Liver (tissue), 2 donors: ENCODE measurements at regions not wholly inside any gene's neighbourhood (a gene's known extent, or its start where the extent isn't known, plus 50 kb on each side); places are given as distances from the start of the nearest gene placed in this dataset.

ENCODE experiments used
- TF ChIP-seq, protein P1 (sequence below): fragments of 150-350 bp; IDR thresholded peaks from 2 replicates; pipeline ENCODE4 v1.5.1; 2017; ENCODE audit warnings: improper control_type of control experiment, low read depth, low read length; ENCODE audit not compliant: missing input control
- TF ChIP-seq, protein P2 (sequence below): IDR thresholded peaks from 2 replicates; pipeline ENCODE4 v1.6.1; 2016; ENCODE audit warnings: antibody characterized with exemption, mild to moderate bottlenecking
- donor health status: healthy.

DNA sequence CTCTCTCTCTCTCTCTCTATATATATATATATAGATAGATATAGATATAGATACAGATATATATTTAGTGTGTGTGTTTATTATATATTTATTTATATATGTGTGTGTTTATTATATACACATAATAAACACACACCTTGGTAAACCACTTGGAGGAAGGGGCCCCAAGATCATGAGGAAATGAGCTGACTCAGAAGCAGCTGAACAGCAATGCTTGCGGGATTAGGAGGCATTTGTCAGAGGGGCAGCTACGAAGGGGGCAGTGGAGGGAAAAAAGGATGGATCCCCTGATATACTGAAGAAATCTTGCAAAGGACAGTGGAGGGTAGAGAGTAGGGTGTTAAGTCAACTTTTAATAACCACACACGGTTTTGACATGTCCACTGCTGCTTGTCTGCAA is 120.0 kb upstream of the SORBS2 start:
- TF ChIP-seq, protein P1, sequence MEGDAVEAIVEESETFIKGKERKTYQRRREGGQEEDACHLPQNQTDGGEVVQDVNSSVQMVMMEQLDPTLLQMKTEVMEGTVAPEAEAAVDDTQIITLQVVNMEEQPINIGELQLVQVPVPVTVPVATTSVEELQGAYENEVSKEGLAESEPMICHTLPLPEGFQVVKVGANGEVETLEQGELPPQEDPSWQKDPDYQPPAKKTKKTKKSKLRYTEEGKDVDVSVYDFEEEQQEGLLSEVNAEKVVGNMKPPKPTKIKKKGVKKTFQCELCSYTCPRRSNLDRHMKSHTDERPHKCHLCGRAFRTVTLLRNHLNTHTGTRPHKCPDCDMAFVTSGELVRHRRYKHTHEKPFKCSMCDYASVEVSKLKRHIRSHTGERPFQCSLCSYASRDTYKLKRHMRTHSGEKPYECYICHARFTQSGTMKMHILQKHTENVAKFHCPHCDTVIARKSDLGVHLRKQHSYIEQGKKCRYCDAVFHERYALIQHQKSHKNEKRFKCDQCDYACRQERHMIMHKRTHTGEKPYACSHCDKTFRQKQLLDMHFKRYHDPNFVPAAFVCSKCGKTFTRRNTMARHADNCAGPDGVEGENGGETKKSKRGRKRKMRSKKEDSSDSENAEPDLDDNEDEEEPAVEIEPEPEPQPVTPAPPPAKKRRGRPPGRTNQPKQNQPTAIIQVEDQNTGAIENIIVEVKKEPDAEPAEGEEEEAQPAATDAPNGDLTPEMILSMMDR = no peak
- TF ChIP-seq, protein P2, sequence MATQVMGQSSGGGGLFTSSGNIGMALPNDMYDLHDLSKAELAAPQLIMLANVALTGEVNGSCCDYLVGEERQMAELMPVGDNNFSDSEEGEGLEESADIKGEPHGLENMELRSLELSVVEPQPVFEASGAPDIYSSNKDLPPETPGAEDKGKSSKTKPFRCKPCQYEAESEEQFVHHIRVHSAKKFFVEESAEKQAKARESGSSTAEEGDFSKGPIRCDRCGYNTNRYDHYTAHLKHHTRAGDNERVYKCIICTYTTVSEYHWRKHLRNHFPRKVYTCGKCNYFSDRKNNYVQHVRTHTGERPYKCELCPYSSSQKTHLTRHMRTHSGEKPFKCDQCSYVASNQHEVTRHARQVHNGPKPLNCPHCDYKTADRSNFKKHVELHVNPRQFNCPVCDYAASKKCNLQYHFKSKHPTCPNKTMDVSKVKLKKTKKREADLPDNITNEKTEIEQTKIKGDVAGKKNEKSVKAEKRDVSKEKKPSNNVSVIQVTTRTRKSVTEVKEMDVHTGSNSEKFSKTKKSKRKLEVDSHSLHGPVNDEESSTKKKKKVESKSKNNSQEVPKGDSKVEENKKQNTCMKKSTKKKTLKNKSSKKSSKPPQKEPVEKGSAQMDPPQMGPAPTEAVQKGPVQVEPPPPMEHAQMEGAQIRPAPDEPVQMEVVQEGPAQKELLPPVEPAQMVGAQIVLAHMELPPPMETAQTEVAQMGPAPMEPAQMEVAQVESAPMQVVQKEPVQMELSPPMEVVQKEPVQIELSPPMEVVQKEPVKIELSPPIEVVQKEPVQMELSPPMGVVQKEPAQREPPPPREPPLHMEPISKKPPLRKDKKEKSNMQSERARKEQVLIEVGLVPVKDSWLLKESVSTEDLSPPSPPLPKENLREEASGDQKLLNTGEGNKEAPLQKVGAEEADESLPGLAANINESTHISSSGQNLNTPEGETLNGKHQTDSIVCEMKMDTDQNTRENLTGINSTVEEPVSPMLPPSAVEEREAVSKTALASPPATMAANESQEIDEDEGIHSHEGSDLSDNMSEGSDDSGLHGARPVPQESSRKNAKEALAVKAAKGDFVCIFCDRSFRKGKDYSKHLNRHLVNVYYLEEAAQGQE = no peak
